ENCODE measurements at regions not wholly inside any gene's neighbourhood (a gene's known extent, or its start where the extent isn't known, plus 50 kb on each side); places are given as distances from the start of the nearest gene placed in this dataset.
"Not testable (repeated sequence)": the region's sequence is repeated elsewhere in the genome, so short reads cannot be mapped to it uniquely, and the experiment has no call there.

- Histone ChIP-seq H3K27me3 (ENCODE audit: insufficient read depth, low read length) (no peaks in the 10 kb centered on the region), H3K79me2 (ENCODE audit: control insufficient read depth, insufficient read depth, low read length, unreplicated experiment) (no peaks in the 10 kb centered on the region), H3K4me3 (ENCODE audit: low read depth, low read length) (no peak overlapping the region), H3K36me3 (ENCODE audit: insufficient read depth, low read length) (no peaks in the 10 kb centered on the region), H2AFZ (ENCODE audit: low read length, unreplicated experiment) (no peak overlapping the region), H3K4me1 (ENCODE audit: control insufficient read depth, insufficient read depth, low read length, unreplicated experiment) (peaks cover 24% of the 10 kb centered on the region), H3K27ac (ENCODE audit: low read depth, low read length) (no peak overlapping the region)
Measured at GRCh38 chr11:38006466-38006865, 1408.4 kb upstream of the RAG2 start.

GRCh38 chr11:38005597-38005996, 1407.6 kb upstream of the RAG2 start:
- Histone ChIP-seq H3K36me3 (ENCODE audit: insufficient read depth, low read length) (no peaks in the 10 kb centered on the region), H3K79me2 (ENCODE audit: control insufficient read depth, insufficient read depth, low read length, unreplicated experiment) (no peaks in the 10 kb centered on the region), H2AFZ (ENCODE audit: low read length, unreplicated experiment) (no peak overlapping the region), H3K27me3 (ENCODE audit: insufficient read depth, low read length) (no peaks in the 10 kb centered on the region), H3K27ac (ENCODE audit: low read depth, low read length) (peak overlapping the region; percentile 65), H3K4me1 (ENCODE audit: control insufficient read depth, insufficient read depth, low read length, unreplicated experiment) (peaks cover 24% of the 10 kb centered on the region), H3K4me3 (ENCODE audit: low read depth, low read length) (no peak overlapping the region)

- no peak overlapping the region for H3K4me3 ChIP-seq (ENCODE audit: low read depth, low read length)
- H3K27me3 ChIP-seq (ENCODE audit: insufficient read depth, low read length) = no peaks in the 10 kb centered on the region
- no peaks in the 10 kb centered on the region for H3K36me3 ChIP-seq (ENCODE audit: insufficient read depth, low read length)
- no peak overlapping the region for H3K27ac ChIP-seq (ENCODE audit: low read depth, low read length)
- no peak overlapping the region for H2AFZ ChIP-seq (ENCODE audit: low read length, unreplicated experiment)
- no peaks in the 10 kb centered on the region for H3K79me2 ChIP-seq (ENCODE audit: control insufficient read depth, insufficient read depth, low read length, unreplicated experiment)
- H3K4me1 ChIP-seq (ENCODE audit: control insufficient read depth, insufficient read depth, low read length, unreplicated experiment) = no peaks in the 10 kb centered on the region
Measured at GRCh38 chr11:37999171-37999570, 1401.1 kb upstream of the RAG2 start.

DNA sequence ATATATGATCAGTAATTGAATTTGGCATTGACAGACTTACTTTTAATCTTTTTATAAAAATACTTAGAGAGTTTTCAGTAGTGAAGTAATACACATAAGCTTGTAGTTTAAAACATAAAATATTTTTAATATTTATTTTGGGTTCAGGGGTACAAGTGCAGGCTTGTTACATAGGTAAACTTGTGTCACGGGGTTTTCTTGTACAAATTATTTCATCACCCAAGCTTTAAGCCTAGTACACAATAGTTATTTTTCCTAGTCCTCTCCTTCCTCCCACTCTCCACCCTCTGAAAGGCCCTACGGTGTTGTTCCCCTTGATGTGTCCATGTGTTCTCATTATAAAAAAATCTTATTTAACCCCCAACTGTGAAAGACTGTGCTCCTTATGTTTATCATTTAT, 1397.8 kb upstream of the RAG2 start:
- Histone ChIP-seq H3K27ac (ENCODE audit: low read depth, low read length) (no peak overlapping the region), H2AFZ (ENCODE audit: low read length, unreplicated experiment) (no peak overlapping the region), H3K4me1 (ENCODE audit: control insufficient read depth, insufficient read depth, low read length, unreplicated experiment) (peaks cover under 1% of the 10 kb centered on the region), H3K4me3 (ENCODE audit: low read depth, low read length) (no peak overlapping the region), H3K79me2 (ENCODE audit: control insufficient read depth, insufficient read depth, low read length, unreplicated experiment) (no peaks in the 10 kb centered on the region), H3K27me3 (ENCODE audit: insufficient read depth, low read length) (no peaks in the 10 kb centered on the region), H3K36me3 (ENCODE audit: insufficient read depth, low read length) (no peaks in the 10 kb centered on the region)

GRCh38 chr11:37988031-37988430, 1390.0 kb upstream of the RAG2 start:
- H3K27me3 ChIP-seq (ENCODE audit: insufficient read depth, low read length) = no peaks in the 10 kb centered on the region
- H3K79me2 ChIP-seq (ENCODE audit: control insufficient read depth, insufficient read depth, low read length, unreplicated experiment) = no peaks in the 10 kb centered on the region
- no peak overlapping the region for H3K27ac ChIP-seq (ENCODE audit: low read depth, low read length)
- no peak overlapping the region for H3K4me3 ChIP-seq (ENCODE audit: low read depth, low read length)
- no peaks in the 10 kb centered on the region for H3K36me3 ChIP-seq (ENCODE audit: insufficient read depth, low read length)
- H3K4me1 ChIP-seq (ENCODE audit: control insufficient read depth, insufficient read depth, low read length, unreplicated experiment) = peaks cover 7% of the 10 kb centered on the region
- H2AFZ ChIP-seq (ENCODE audit: low read length, unreplicated experiment) = peak overlapping the region; percentile 8

- Histone ChIP-seq H3K27ac (ENCODE audit: low read depth, low read length) (no peak overlapping the region), H3K36me3 (ENCODE audit: insufficient read depth, low read length) (no peaks in the 10 kb centered on the region), H3K27me3 (ENCODE audit: insufficient read depth, low read length) (no peaks in the 10 kb centered on the region), H2AFZ (ENCODE audit: low read length, unreplicated experiment) (no peak overlapping the region), H3K4me3 (ENCODE audit: low read depth, low read length) (no peak overlapping the region), H3K79me2 (ENCODE audit: control insufficient read depth, insufficient read depth, low read length, unreplicated experiment) (no peaks in the 10 kb centered on the region), H3K4me1 (ENCODE audit: control insufficient read depth, insufficient read depth, low read length, unreplicated experiment) (no peaks in the 10 kb centered on the region)
Measured at GRCh38 chr11:37984991-37985390, 1387.0 kb upstream of the RAG2 start.

DNA sequence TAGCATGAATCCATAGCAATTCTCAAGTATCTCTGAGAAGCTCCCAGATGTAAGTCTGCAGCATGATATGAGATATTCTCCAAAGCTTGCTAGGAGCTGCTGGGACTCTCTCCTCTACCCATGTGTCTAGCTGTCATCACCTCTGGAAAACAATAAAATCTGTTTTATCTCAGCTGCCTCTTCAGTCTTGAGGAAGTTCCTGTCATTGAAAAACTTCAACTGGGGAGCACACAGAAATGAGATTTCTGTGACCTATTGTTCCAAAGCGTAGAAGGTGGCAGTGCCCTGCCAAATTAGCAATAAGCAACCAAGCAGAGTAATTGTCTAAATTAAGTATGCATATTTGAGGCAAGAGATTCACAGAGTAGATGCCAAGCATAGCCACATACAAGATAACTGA, 1380.6 kb upstream of the RAG2 start:
- Histone ChIP-seq H3K4me3 (ENCODE audit: low read depth, low read length) (no peak overlapping the region), H3K36me3 (ENCODE audit: insufficient read depth, low read length) (no peaks in the 10 kb centered on the region)

DNA sequence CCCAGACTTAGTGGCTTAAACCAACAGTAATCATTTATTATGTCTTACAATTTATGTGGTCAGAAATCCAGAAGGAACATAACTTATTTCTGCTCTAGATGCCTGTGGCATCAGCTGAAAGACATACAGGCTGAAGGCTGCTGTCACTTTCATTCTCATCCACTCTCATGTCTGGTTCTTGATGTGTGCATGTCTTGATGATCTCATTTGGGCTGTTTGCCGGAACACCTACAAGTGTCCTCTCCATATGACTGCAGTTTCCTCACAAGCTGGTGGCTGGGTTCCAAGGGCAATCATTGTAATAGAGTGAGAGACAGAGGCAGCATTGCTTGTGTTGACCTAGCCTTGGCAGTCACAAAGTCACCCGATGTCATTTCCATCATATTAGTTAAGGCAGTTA, 1375.9 kb upstream of the RAG2 start:
- Histone ChIP-seq H3K36me3 (ENCODE audit: insufficient read depth, low read length) (no peaks in the 10 kb centered on the region), H2AFZ (ENCODE audit: low read length, unreplicated experiment) (no peak overlapping the region), H3K27ac (ENCODE audit: low read depth, low read length) (no peak overlapping the region), H3K79me2 (ENCODE audit: control insufficient read depth, insufficient read depth, low read length, unreplicated experiment) (no peaks in the 10 kb centered on the region), H3K27me3 (ENCODE audit: insufficient read depth, low read length) (no peaks in the 10 kb centered on the region), H3K4me1 (ENCODE audit: control insufficient read depth, insufficient read depth, low read length, unreplicated experiment) (peaks cover 18% of the 10 kb centered on the region), H3K4me3 (ENCODE audit: low read depth, low read length) (no peak overlapping the region)

More for the DNA sequence above, 1380.6 kb upstream of the RAG2 start:
- H3K27me3 ChIP-seq (ENCODE audit: insufficient read depth, low read length) = no peaks in the 10 kb centered on the region
- H3K4me1 ChIP-seq (ENCODE audit: control insufficient read depth, insufficient read depth, low read length, unreplicated experiment) = peaks cover 5% of the 10 kb centered on the region
- no peak overlapping the region for H3K27ac ChIP-seq (ENCODE audit: low read depth, low read length)
- no peak overlapping the region for H2AFZ ChIP-seq (ENCODE audit: low read length, unreplicated experiment)
- H3K79me2 ChIP-seq (ENCODE audit: control insufficient read depth, insufficient read depth, low read length, unreplicated experiment) = no peaks in the 10 kb centered on the region

DNA sequence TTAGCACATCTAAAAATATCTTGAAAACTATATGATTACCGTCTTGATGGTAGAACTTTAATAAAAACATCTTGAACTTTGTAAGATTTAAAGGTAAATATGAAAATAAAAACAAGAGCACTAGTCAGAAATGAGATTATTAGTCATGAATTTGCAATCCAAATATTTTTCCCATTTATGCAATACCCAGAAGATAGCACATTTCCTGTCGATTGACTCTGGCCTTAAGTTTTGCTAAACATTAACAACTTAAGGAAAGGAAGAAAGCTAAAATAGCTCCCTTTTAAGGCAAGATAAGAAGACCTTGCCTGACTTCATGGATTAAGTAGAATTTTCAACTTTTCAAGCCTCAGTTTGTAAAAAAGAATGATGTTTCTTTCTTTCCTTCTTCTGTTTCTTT, 1374.7 kb upstream of the RAG2 start:
- Histone ChIP-seq H2AFZ (ENCODE audit: low read length, unreplicated experiment) (peak overlapping the region; percentile 79), H3K36me3 (ENCODE audit: insufficient read depth, low read length) (no peaks in the 10 kb centered on the region), H3K79me2 (ENCODE audit: control insufficient read depth, insufficient read depth, low read length, unreplicated experiment) (no peaks in the 10 kb centered on the region), H3K27ac (ENCODE audit: low read depth, low read length) (peak overlapping the region; percentile 60), H3K27me3 (ENCODE audit: insufficient read depth, low read length) (no peaks in the 10 kb centered on the region), H3K4me1 (ENCODE audit: control insufficient read depth, insufficient read depth, low read length, unreplicated experiment) (peaks cover 18% of the 10 kb centered on the region), H3K4me3 (ENCODE audit: low read depth, low read length) (no peak overlapping the region)

- H3K79me2 ChIP-seq (ENCODE audit: control insufficient read depth, insufficient read depth, low read length, unreplicated experiment); H3K27me3 ChIP-seq (ENCODE audit: insufficient read depth, low read length); H3K4me3 ChIP-seq (ENCODE audit: low read depth, low read length); H3K36me3 ChIP-seq (ENCODE audit: insufficient read depth, low read length); H2AFZ ChIP-seq (ENCODE audit: low read length, unreplicated experiment); H3K27ac ChIP-seq (ENCODE audit: low read depth, low read length): not testable (repeated sequence)
- H3K4me1 ChIP-seq (ENCODE audit: control insufficient read depth, insufficient read depth, low read length, unreplicated experiment) = peaks cover 18% of the 10 kb centered on the region
Measured at GRCh38 chr11:37969336-37969735, 1371.3 kb upstream of the RAG2 start.

- Histone ChIP-seq H2AFZ (ENCODE audit: low read length, unreplicated experiment) (no peak overlapping the region), H3K27ac (ENCODE audit: low read depth, low read length) (no peak overlapping the region), H3K4me1 (ENCODE audit: control insufficient read depth, insufficient read depth, low read length, unreplicated experiment) (peaks cover 12% of the 10 kb centered on the region), H3K4me3 (ENCODE audit: low read depth, low read length) (no peak overlapping the region), H3K36me3 (ENCODE audit: insufficient read depth, low read length) (no peaks in the 10 kb centered on the region), H3K79me2 (ENCODE audit: control insufficient read depth, insufficient read depth, low read length, unreplicated experiment) (no peaks in the 10 kb centered on the region), H3K27me3 (ENCODE audit: insufficient read depth, low read length) (no peaks in the 10 kb centered on the region)
Measured at GRCh38 chr11:37968148-37968547, 1370.1 kb upstream of the RAG2 start.
